ENCODE measurements at regions not wholly inside any gene's neighbourhood (a gene's known extent, or its start where the extent isn't known, plus 50 kb on each side); places are given as distances from the start of the nearest gene placed in this dataset.

DNA sequence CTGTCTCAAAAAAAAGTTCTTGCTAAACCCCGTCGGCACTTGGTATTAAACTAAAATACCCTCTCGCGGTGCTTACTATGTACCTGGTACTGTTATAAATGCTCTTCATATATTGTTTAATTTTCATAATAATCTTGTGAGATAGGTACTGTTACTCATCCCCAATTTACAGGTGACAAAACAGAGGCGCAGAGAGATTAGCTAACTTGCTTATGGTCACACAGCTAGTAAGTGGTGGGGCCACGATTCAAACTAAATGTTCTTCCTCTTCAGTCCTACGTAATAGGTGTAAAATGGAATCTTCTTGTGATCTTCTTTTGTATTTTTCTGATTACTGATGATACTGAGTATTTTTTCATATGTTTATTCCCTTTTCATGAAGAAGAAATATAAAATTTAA is 51.3 kb downstream of the TET3 start:
- no peak for DNase-seq (ENCODE audit: extremely low read depth, low read depth)
- no peak for TF ChIP-seq CTCF (IDR thresholded peaks at IDR 0.05; ENCODE audit: low read depth, low read length, missing control alignments)

GRCh38 chr2:74036450-74037195 is 51.9 kb downstream of the TET3 start:
- no peak overlapping the region for H3K4me3 ChIP-seq (replicated peaks; ENCODE audit: low read depth, low read length)
- no peak for DNase-seq (ENCODE audit: extremely low read depth, low read depth)
- no peak for TF ChIP-seq CTCF (IDR thresholded peaks at IDR 0.05; ENCODE audit: low read depth, low read length, missing control alignments)

More for the DNA sequence above, 51.3 kb downstream of the TET3 start:
- H3K4me3 ChIP-seq (replicated peaks; ENCODE audit: low read depth, low read length): no peak overlapping the region

DNA sequence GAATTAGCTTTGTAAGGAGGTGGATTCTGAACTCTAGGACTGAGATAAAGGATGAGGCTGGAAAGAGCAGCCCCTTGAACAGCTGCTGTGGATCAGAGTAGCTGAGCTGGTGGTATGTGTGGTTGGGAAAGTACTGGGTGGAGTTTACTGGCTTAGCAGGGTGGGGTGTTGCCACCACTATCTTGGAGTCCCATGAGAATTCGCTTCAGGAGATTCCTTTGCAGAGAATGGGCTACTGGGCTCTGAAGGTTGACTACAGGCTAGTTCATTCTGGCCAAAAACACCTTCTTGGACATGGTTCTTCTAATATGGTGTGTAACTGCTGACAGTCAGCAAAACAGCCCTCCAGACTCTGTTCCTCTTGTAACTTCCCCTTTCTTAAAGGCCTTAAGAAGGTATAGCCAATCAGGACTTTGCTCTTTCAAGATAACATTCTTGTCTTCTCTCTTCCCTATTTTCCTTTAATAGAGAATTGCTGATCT is 52.7 kb downstream of the TET3 start:
- DNase-seq (ENCODE audit: extremely low read depth, low read depth): no peak
- no peak for TF ChIP-seq CTCF (IDR thresholded peaks at IDR 0.05; ENCODE audit: low read depth, low read length, missing control alignments)
- H3K4me3 ChIP-seq (replicated peaks; ENCODE audit: low read depth, low read length): no peak overlapping the region

- no peak for TF ChIP-seq CTCF (IDR thresholded peaks at IDR 0.05; ENCODE audit: low read depth, low read length, missing control alignments)
- no peak for DNase-seq (ENCODE audit: extremely low read depth, low read depth)
- no peak overlapping the region for H3K4me3 ChIP-seq (replicated peaks; ENCODE audit: low read depth, low read length)
Observed at GRCh38 chr2:74039611-74040010, 54.9 kb downstream of the TET3 start.

DNA sequence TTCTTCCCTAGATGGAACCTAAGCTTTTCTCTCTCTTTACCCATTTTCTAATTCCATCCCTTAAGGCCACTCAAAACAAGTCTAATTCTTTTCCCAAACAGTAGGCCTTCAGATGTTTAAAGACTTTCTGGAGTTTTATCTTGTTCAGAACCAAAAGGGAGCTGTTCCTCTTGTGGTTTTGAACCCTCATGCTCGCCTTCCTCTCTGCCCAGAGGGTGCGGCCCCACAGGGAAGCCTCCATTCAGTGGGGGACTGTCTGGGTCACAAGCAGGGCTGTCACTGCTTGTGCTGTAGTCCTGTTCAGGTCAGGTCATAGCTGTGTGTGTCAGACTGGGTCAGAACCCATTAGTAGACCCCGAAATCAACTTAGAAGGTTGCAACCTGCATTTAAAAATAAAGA is 56.5 kb downstream of the TET3 start:
- no peak overlapping the region for H3K4me3 ChIP-seq (replicated peaks; ENCODE audit: low read depth, low read length)
- no peak for DNase-seq (ENCODE audit: extremely low read depth, low read depth)
- no peak for TF ChIP-seq CTCF (IDR thresholded peaks at IDR 0.05; ENCODE audit: low read depth, low read length, missing control alignments)

DNA sequence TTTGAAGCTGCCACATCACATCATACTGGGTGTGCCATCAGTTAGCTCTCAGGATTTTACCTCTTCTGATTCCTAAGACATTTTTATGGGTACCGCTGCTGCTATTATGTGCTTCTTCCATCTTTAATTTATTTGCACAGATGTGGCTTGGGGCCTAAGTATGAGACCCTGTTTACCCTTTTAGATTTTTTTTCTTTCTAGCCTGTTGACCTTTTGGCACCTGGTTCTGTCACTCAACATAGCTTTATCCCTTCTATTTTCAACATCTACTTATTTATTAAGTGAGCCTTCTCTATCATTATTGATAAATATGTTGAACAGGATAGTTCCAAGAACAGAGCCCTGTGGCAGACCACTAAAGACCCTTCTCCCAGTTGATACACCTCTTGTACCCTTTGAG is 57.0 kb downstream of the TET3 start:
- DNase-seq (ENCODE audit: extremely low read depth, low read depth): no peak
- no peak overlapping the region for H3K4me3 ChIP-seq (replicated peaks; ENCODE audit: low read depth, low read length)
- TF ChIP-seq CTCF (IDR thresholded peaks at IDR 0.05; ENCODE audit: low read depth, low read length, missing control alignments): no peak

GRCh38 chr2:74042606-74043005 is 57.9 kb downstream of the TET3 start:
- no peak overlapping the region for H3K4me3 ChIP-seq (replicated peaks; ENCODE audit: low read depth, low read length)
- no peak for DNase-seq (ENCODE audit: extremely low read depth, low read depth)
- TF ChIP-seq CTCF (IDR thresholded peaks at IDR 0.05; ENCODE audit: low read depth, low read length, missing control alignments): no peak

Data from HFF-Myc (cell line).